ENCODE measurements at regions not wholly inside any gene's neighbourhood (a gene's known extent, or its start where the extent isn't known, plus 50 kb on each side); places are given as distances from the start of the nearest gene placed in this dataset.

GRCh38 chr15:95901271-95901670, 429.2 kb upstream of the NR2F2 start:
- Histone ChIP-seq H3F3A (replicated peaks; ENCODE audit: insufficient read depth) (no peaks in the 10 kb centered on the region), H2AFZ (ENCODE audit: low read depth) (no peak overlapping the region), H4K20me1 (ENCODE audit: insufficient read depth) (no peaks in the 10 kb centered on the region), H3K4me2 (no peak overlapping the region), H3K36me3 (replicated peaks in 1 of 2; ENCODE audit: control insufficient read depth in 1 of 2, insufficient read depth in 2 of 2, low read length in 1 of 2) (no peaks in the 10 kb centered on the region), H3K9me2 (no peaks in the 10 kb centered on the region), H3K9me3 (no peaks in the 10 kb centered on the region), H3K4me1 (ENCODE audit: control insufficient read depth in 1 of 2, insufficient read depth in 2 of 2, low read depth in 1 of 2, low read length in 1 of 2) (no peaks in the 10 kb centered on the region), H3K79me2 (ENCODE audit: insufficient read depth) (no peaks in the 10 kb centered on the region), H3K4me3 (ENCODE audit: low read depth in 2 of 2, low read length in 1 of 2) (no peak overlapping the region), H3K27me3 (ENCODE audit: insufficient read depth) (no peaks in the 10 kb centered on the region), H3K27ac (ENCODE audit: low read depth in 2 of 2, low read length in 1 of 2) (no peak overlapping the region), H3K9ac (no peak overlapping the region)
- DNase-seq, result no peak
- TF ChIP-seq CTCF (IDR thresholded peaks at IDR 0.05) (no peak), POLR2AphosphoS5 (IDR thresholded peaks at IDR 0.05; ENCODE audit: low read depth, low read length) (no peak), FOXM1 (IDR thresholded peaks at IDR 0.05; ENCODE audit: low read depth) (no peak), PBX3 (IDR thresholded peaks at IDR 0.05) (no peak), TEAD4 (IDR thresholded peaks at IDR 0.05; ENCODE audit: borderline replicate concordance, insufficient read depth) (no peak), USF1 (IDR thresholded peaks at IDR 0.05; ENCODE audit: borderline replicate concordance, low read depth) (no peak), EP300 (IDR thresholded peaks at IDR 0.05; ENCODE audit: borderline replicate concordance in 1 of 2, low read depth in 1 of 2, low read length in 1 of 2) (no peak), GABPA (IDR thresholded peaks at IDR 0.05; ENCODE audit: low read depth) (no peak), CHD2 (IDR thresholded peaks at IDR 0.05; ENCODE audit: low read length, partially characterized antibody) (no peak), RAD21 (IDR thresholded peaks at IDR 0.05; ENCODE audit: low read length) (no peak), MEF2A (IDR thresholded peaks at IDR 0.05; ENCODE audit: borderline replicate concordance, low read depth) (no peak), REST (IDR thresholded peaks at IDR 0.05; ENCODE audit: low read depth, low read length) (no peak), ZBTB33 (IDR thresholded peaks at IDR 0.05; ENCODE audit: borderline replicate concordance, low read depth) (no peak), YY1 (IDR thresholded peaks at IDR 0.05; ENCODE audit: low read depth) (no peak), GATA2 (CRISPR knock-in tag; IDR thresholded peaks at IDR 0.05) (no peak), FOXJ3 (CRISPR knock-in tag; IDR thresholded peaks at IDR 0.05) (no peak), USF2 (IDR thresholded peaks at IDR 0.05; ENCODE audit: borderline replicate concordance, low read depth, low read length) (no peak), TAF1 (IDR thresholded peaks at IDR 0.05; ENCODE audit: borderline replicate concordance, low read depth, low read length) (no peak), NFIC (IDR thresholded peaks at IDR 0.05; ENCODE audit: borderline replicate concordance) (no peak), IRF3 (IDR thresholded peaks at IDR 0.05; ENCODE audit: low read depth, low read length) (no peak)
- CTCF ChIA-PET, result no interaction called here
- WGBS (ENCODE audit: low lambda C conversion rate), result 30% methylated on average over 6 of the region's 6 CpGs
- POLR2A ChIA-PET, result no interaction called here
